ENCODE measurements at regions not wholly inside any gene's neighbourhood (a gene's known extent, or its start where the extent isn't known, plus 50 kb on each side); places are given as distances from the start of the nearest gene placed in this dataset.

GRCh38 chr4:41418444-41418843 is 119.5 kb upstream of the LIMCH1 start:
- no peak overlapping the region for H3K23ac ChIP-seq (ENCODE audit: low read depth, low read length)
- H3K27me3 ChIP-seq (ENCODE audit: control insufficient read depth, insufficient read depth, low read length): no peaks in the 10 kb centered on the region
- no peak overlapping the region for H2BK20ac ChIP-seq (ENCODE audit: low read depth, low read length)
- in situ Hi-C loops (cut with MboI; ENCODE audit: low sequenced_read_pairs) (no loop called here), intact Hi-C loops (cut with micrococcal nuclease) (no loop called here), dilution Hi-C loops (cut with HindIII; ENCODE audit: low sequenced_read_pairs, unreplicated experiment) (no loop called here)
- H3K9me3 ChIP-seq (ENCODE audit: control insufficient read depth, insufficient read depth, low read length): no peaks in the 10 kb centered on the region
- no peak overlapping the region for H3K9ac ChIP-seq (ENCODE audit: low read depth, low read length)
- no peaks in the 10 kb centered on the region for H3K9me1 ChIP-seq (ENCODE audit: insufficient read depth, low read length)
- no peaks in the 10 kb centered on the region for H3K36me3 ChIP-seq (ENCODE audit: control insufficient read depth, insufficient read depth, low read length)
- H3K18ac ChIP-seq (ENCODE audit: low read depth, low read length): no peak overlapping the region
- H3K4me1 ChIP-seq (ENCODE audit: control insufficient read depth, insufficient read depth, low read length): no peaks in the 10 kb centered on the region
- H3K4me2 ChIP-seq (ENCODE audit: low read depth, low read length): no peak overlapping the region
- no peak overlapping the region for H2BK15ac ChIP-seq (ENCODE audit: low read depth, low read length)
- no peak overlapping the region for H3K4me3 ChIP-seq (ENCODE audit: insufficient read depth, low read depth, low read length)
- H3K4ac ChIP-seq (ENCODE audit: low read depth, low read length): no peak overlapping the region
- no TSS peak for BruUV-seq (replicated peaks)
- H2AK9ac ChIP-seq (replicated peaks; ENCODE audit: low read depth, low read length, poor library complexity): peak overlapping the region; percentile 68
- H3K79me1 ChIP-seq (ENCODE audit: low read depth in 1 of 2, low read length in 2 of 2): no peaks in the 10 kb centered on the region
- H4K91ac ChIP-seq (ENCODE audit: insufficient read depth, low read depth, low read length): no peak overlapping the region
- ChIA-PET POLR2A (ENCODE audit: unreplicated experiment) (no interaction called here), CTCF (no interaction called here)
- H2BK5ac ChIP-seq (ENCODE audit: low read depth, low read length, poor library complexity, severe bottlenecking): no peak overlapping the region
- DNase-seq: peak; percentile 16
- H2AK5ac ChIP-seq (ENCODE audit: low read depth, low read length): no peak overlapping the region
- no peak overlapping the region for H3K14ac ChIP-seq (replicated peaks; ENCODE audit: low read depth, low read length)
- H3K56ac ChIP-seq (ENCODE audit: extremely low read depth, insufficient read depth, low read length): no peak overlapping the region
- H3K27ac ChIP-seq (ENCODE audit: insufficient read depth, low read length): no peak overlapping the region
- H2AFZ ChIP-seq (replicated peaks; ENCODE audit: low read length, poor library complexity): peak overlapping the region; percentile 53
- TF ChIP-seq RFX5 (IDR thresholded peaks at IDR 0.05; ENCODE audit: low read depth, low read length): no peak
- no peak for TF ChIP-seq BHLHE40 (IDR thresholded peaks at IDR 0.05; ENCODE audit: low read depth, low read length)
- no peak for TF ChIP-seq RAD21 (IDR thresholded peaks at IDR 0.05; ENCODE audit: low read length)
- no peak for TF ChIP-seq CEBPB (IDR thresholded peaks at IDR 0.05; ENCODE audit: low read depth, low read length)
- no peak for TF ChIP-seq MAZ (IDR thresholded peaks at IDR 0.05; ENCODE audit: borderline replicate concordance, low read depth, low read length)
- TF ChIP-seq MXI1 (IDR thresholded peaks at IDR 0.05; ENCODE audit: borderline replicate concordance, low read depth, low read length): no peak
- TF ChIP-seq POLR2A (IDR thresholded peaks at IDR 0.05; ENCODE audit: low read depth, low read length): no peak
- TF ChIP-seq NFE2L2 (IDR thresholded peaks at IDR 0.05; ENCODE audit: low read depth, low read length): no peak
- no peak for TF ChIP-seq CHD1 (IDR thresholded peaks at IDR 0.05; ENCODE audit: low read depth, low read length)
- no peak for TF ChIP-seq FOS (IDR thresholded peaks at IDR 0.05; ENCODE audit: low read depth, low read length)
- TF ChIP-seq, protein P1, sequence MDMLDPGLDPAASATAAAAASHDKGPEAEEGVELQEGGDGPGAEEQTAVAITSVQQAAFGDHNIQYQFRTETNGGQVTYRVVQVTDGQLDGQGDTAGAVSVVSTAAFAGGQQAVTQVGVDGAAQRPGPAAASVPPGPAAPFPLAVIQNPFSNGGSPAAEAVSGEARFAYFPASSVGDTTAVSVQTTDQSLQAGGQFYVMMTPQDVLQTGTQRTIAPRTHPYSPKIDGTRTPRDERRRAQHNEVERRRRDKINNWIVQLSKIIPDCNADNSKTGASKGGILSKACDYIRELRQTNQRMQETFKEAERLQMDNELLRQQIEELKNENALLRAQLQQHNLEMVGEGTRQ (IDR thresholded peaks at IDR 0.05; ENCODE audit: low read depth, low read length): no peak
- no peak for TF ChIP-seq MAFK (IDR thresholded peaks at IDR 0.05; ENCODE audit: low read depth, low read length)
- H4K8ac ChIP-seq (ENCODE audit: low read depth in 2 of 2, low read length in 2 of 2): no peak overlapping the region
- no peak overlapping the region for H4K5ac ChIP-seq (ENCODE audit: low read depth, low read length)
- WGBS, 2 experiments (ENCODE audit: extremely low coverage in 2 of 2, insufficient read length in 1 of 2): no CpG with 5 or more reads among the region's 8 CpGs
- H2BK120ac ChIP-seq (ENCODE audit: low read depth, low read length): no peak overlapping the region
- no peaks in the 10 kb centered on the region for H4K20me1 ChIP-seq (ENCODE audit: insufficient read depth, low read length)
- ATAC-seq (ENCODE audit: low read depth): no peak

All from IMR-90 (cell line).